HEK293 (cell line): ENCODE measurements at regions not wholly inside any gene's neighbourhood (a gene's known extent, or its start where the extent isn't known, plus 50 kb on each side); places are given as distances from the start of the nearest gene placed in this dataset.

Experiments
- CTCF ChIA-PET: fragments of 350-600 bp; formaldehyde crosslinking; extraction: SDS; loops from one replicate; lab custom pipeline; 2021; ENCODE audit warnings: antibody characterized with exemption; lab: Yijun Ruan, JAX
- POLR2A ChIA-PET: fragments of 300-600 bp; formaldehyde crosslinking; extraction: SDS; loops from one replicate; lab custom pipeline; 2020; ENCODE audit warnings: antibody characterized with exemption, inconsistent platforms; lab: Yijun Ruan, JAX
- H3K27ac ChIP-seq: fragments of 200-500 bp; sonication (Bioruptor generic); 2 replicates; pipeline ENCODE4 v1.5.1; 2014; ENCODE audit warnings: low read depth, low read length, control low read depth, inconsistent platforms; ENCODE audit errors: extremely low read depth
- H3K36me3 ChIP-seq, 2 experiments: fragments of 200-500 bp in 1 of 2; sonication (Bioruptor generic) in 1 of 2; 1 replicate in 1 of 2; 2 replicates in 1 of 2; pipeline ENCODE4 v1.5.1; 2014 to 2017; ENCODE audit warnings: inconsistent platforms in 2 of 2, low read length in 2 of 2; ENCODE audit not compliant: control insufficient read depth in 2 of 2, insufficient read depth in 1 of 2
- H3K4me1 ChIP-seq: fragments of 200-500 bp; sonication (Bioruptor generic); 2 replicates; pipeline ENCODE4 v1.5.1; 2014; ENCODE audit warnings: mild to moderate bottlenecking, low read length, inconsistent platforms; ENCODE audit not compliant: control insufficient read depth, insufficient read depth
- H3K4me3 ChIP-seq: 2 replicates; pipeline ENCODE4 v1.5.1; 2011; ENCODE audit warnings: low read depth, mild to moderate bottlenecking, control low read depth, low read length, moderate library complexity
- H3K9me3 ChIP-seq: fragments of 200-500 bp; sonication (Bioruptor generic); 2 replicates; pipeline ENCODE4 v1.5.1; 2014; ENCODE audit warnings: low read depth, low read length, inconsistent platforms; ENCODE audit not compliant: control insufficient read depth, insufficient read depth
- BCL6B ChIP-seq: fragments of 450-650 bp; formaldehyde crosslinking; IDR thresholded peaks from 2 replicates; pipeline ENCODE4 v1.5.1; 2017; ENCODE audit warnings: missing biosample characterization, missing genetic modification characterization
- GFI1B ChIP-seq: fragments of 450-650 bp; formaldehyde crosslinking; IDR thresholded peaks from 2 replicates; pipeline ENCODE4 v1.5.1; 2016; ENCODE audit warnings: missing biosample characterization, missing genetic modification characterization
- IKZF3 ChIP-seq: fragments of 450-650 bp; IDR thresholded peaks from 2 replicates; pipeline ENCODE4 v1.5.0; 2018; ENCODE audit warnings: missing biosample characterization, mild to moderate bottlenecking, missing genetic modification characterization, moderate library complexity
- MYNN ChIP-seq: fragments of 450-650 bp; formaldehyde crosslinking; IDR thresholded peaks from 2 replicates; pipeline ENCODE4 v1.5.1; 2016; ENCODE audit warnings: missing biosample characterization, missing genetic modification characterization, borderline replicate concordance
- PRDM10 ChIP-seq: fragments of 450-650 bp; formaldehyde crosslinking; IDR thresholded peaks from 2 replicates; pipeline ENCODE4 v1.5.1; 2016; ENCODE audit warnings: missing biosample characterization, missing genetic modification characterization
- TCF7L2 ChIP-seq: IDR thresholded peaks from 2 replicates; pipeline ENCODE4 v1.6.1; 2011; ENCODE audit warnings: low read depth, mild to moderate bottlenecking, inconsistent platforms, low read length, moderate library complexity, borderline replicate concordance
- TRIM28 ChIP-seq: IDR thresholded peaks from 2 replicates; pipeline ENCODE4 v1.6.1; 2011; ENCODE audit warnings: low read length, control low read depth, borderline replicate concordance
- ZBTB44 ChIP-seq: fragments of 450-650 bp; IDR thresholded peaks from 2 replicates; pipeline ENCODE4 v1.5.1; 2018; ENCODE audit warnings: missing biosample characterization, mild to moderate bottlenecking, missing genetic modification characterization
- ZFP69B ChIP-seq: fragments of 450-650 bp; formaldehyde crosslinking; IDR thresholded peaks from 2 replicates; pipeline ENCODE4 v1.5.1; 2016; ENCODE audit warnings: missing biosample characterization, missing genetic modification characterization
- ZNF112 ChIP-seq: fragments of 450-650 bp; formaldehyde crosslinking; IDR thresholded peaks from 2 replicates; pipeline ENCODE4 v1.5.0; 2017; ENCODE audit warnings: missing biosample characterization, missing genetic modification characterization
- ZNF157 ChIP-seq: fragments of 450-650 bp; formaldehyde crosslinking; IDR thresholded peaks from 2 replicates; pipeline ENCODE4 v1.5.1; 2016; ENCODE audit warnings: missing biosample characterization, missing genetic modification characterization
- ZNF202 ChIP-seq: fragments of 450-650 bp; formaldehyde crosslinking; IDR thresholded peaks from 2 replicates; pipeline ENCODE4 v1.5.1; 2016; ENCODE audit warnings: missing biosample characterization, missing genetic modification characterization, borderline replicate concordance
- ZNF221 ChIP-seq: fragments of 450-650 bp; formaldehyde crosslinking; IDR thresholded peaks from 2 replicates; pipeline ENCODE4 v1.5.1; 2017; ENCODE audit warnings: missing biosample characterization, missing genetic modification characterization, borderline replicate concordance
- ZNF658 ChIP-seq: fragments of 450-650 bp; formaldehyde crosslinking; IDR thresholded peaks from 2 replicates; pipeline ENCODE4; 2016; ENCODE audit warnings: missing biosample characterization, missing genetic modification characterization
- ZNF747 ChIP-seq: fragments of 450-650 bp; formaldehyde crosslinking; IDR thresholded peaks from 2 replicates; pipeline ENCODE4 v1.5.1; 2016; ENCODE audit warnings: missing biosample characterization, missing genetic modification characterization
- ZNF76 ChIP-seq: fragments of 450-650 bp; formaldehyde crosslinking; IDR thresholded peaks from 2 replicates; pipeline ENCODE4; 2016; ENCODE audit warnings: low read depth, missing biosample characterization, missing genetic modification characterization, borderline replicate concordance
- ZSCAN30 ChIP-seq: fragments of 450-650 bp; IDR thresholded peaks from 2 replicates; pipeline ENCODE4 v1.5.1; 2018; ENCODE audit warnings: missing biosample characterization, mild to moderate bottlenecking, missing genetic modification characterization, moderate library complexity
- ZXDB ChIP-seq: fragments of 450-650 bp; formaldehyde crosslinking; IDR thresholded peaks from 2 replicates; pipeline ENCODE4 v1.5.1; 2016; ENCODE audit warnings: missing biosample characterization, missing genetic modification characterization

- TF ChIP-seq PRDM10 (tag by site-specific recombination) (peak; percentile 40; the same call in 1 of the 2 replicates), ZBTB44 (peak; percentile 22; the same call in 1 of the 2 replicates), TCF7L2 (no peak), ZNF76 (tag by site-specific recombination) (no peak), ZXDB (tag by site-specific recombination) (no peak), MYNN (no peak), ZNF112 (no peak), ZNF202 (tag by site-specific recombination) (no peak), ZNF221 (tag by site-specific recombination) (no peak), GFI1B (peak; percentile 67; the same call in 1 of the 2 replicates), TRIM28 (peak; percentile 67; the same call in 1 of the 2 replicates), IKZF3 (peak; percentile 39), ZNF747 (no peak), ZNF658 (no peak), ZNF157 (tag by site-specific recombination) (no peak), ZSCAN30 (tag by site-specific recombination) (peak; percentile 52; the same call in 1 of the 2 replicates)
Observed at GRCh38 chr10:34906067-34906965, 91.2 kb upstream of the PARD3 start (continued).

- no peak for TF ChIP-seq BCL6B (tag by site-specific recombination)
- TF ChIP-seq ZFP69B (tag by site-specific recombination), result no peak
- no peak for TF ChIP-seq GFI1B
- peaks cover 3% of the 10 kb centered on the region for H3K4me1 ChIP-seq
- no peak overlapping the region for H3K27ac ChIP-seq
- no peak overlapping the region for H3K4me3 ChIP-seq
- ChIA-PET POLR2A (no interaction called here), CTCF (interaction anchor here (0.9 kb wide), 1 partner anchor 88 kb away, joined by 3 read pairs; no protein-coding TSS in a partner anchor)
- no peaks in the 10 kb centered on the region for H3K36me3 ChIP-seq
- H3K9me3 ChIP-seq, result no peaks in the 10 kb centered on the region
Observed at GRCh38 chr10:34905200-34905927, 90.3 kb upstream of the PARD3 start.
